ENCODE measurements at regions not wholly inside any gene's neighbourhood (a gene's known extent, or its start where the extent isn't known, plus 50 kb on each side); places are given as distances from the start of the nearest gene placed in this dataset.
"Not testable (repeated sequence)": the region's sequence is repeated elsewhere in the genome, so short reads cannot be mapped to it uniquely, and the experiment has no call there.

DNA sequence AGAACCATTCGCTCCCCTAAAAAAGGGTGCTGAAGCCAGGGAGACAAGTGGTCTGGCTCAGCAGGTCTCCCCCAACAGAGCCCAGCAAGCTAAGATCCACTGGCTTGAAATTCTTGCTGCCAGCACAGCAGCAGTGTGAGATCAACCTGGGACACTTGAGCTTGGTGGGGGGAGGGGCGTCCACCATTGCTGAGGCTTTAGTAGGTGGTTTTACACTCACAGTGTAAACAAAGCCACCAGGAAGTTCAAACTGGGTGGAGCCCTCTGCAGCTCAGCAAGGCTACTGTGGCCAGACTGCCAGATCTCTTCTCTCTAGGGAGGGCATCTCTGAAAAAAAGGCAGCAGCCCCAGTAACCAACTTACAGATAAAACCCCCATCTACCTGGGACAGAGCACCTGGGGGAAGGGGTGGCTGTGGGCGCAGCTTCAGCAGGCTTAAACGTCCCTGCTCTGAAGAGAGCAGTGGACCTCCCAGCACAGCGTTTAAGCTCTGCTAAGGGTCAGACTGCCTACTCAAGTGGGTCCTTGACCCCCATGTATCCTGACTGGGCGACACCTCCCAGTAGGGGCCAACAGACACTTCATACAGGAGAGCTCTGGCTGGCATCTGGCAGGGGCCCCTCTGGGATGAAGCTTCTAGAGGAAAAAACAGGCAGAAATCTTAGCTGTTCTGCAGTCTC, 307.7 kb downstream of the AMY1C start:
- TF ChIP-seq POLR2A, CTCF (IDR thresholded peaks at IDR 0.05): not testable (repeated sequence)
